ENCODE measurements at regions not wholly inside any gene's neighbourhood (a gene's known extent, or its start where the extent isn't known, plus 50 kb on each side); places are given as distances from the start of the nearest gene placed in this dataset.

DNA sequence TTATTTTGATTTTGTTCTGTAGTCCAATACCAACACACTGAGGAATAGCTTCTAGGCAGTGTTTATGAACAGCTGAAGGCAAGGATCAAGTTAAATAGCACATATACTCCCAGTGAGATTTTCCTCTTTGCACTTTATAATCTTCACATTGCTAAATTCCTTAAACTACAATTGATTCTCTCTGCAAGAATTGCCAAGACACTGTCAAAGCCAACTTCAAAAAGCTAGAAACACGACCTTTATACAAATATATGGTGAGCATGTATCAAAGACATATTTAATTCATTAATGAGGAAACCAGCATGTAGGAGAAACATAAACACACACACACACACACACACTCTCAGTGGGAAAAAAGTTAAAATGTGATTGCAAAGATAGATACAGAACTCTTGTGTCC, 86.4 kb upstream of the FAM9C start:
- TF ChIP-seq, protein P1, sequence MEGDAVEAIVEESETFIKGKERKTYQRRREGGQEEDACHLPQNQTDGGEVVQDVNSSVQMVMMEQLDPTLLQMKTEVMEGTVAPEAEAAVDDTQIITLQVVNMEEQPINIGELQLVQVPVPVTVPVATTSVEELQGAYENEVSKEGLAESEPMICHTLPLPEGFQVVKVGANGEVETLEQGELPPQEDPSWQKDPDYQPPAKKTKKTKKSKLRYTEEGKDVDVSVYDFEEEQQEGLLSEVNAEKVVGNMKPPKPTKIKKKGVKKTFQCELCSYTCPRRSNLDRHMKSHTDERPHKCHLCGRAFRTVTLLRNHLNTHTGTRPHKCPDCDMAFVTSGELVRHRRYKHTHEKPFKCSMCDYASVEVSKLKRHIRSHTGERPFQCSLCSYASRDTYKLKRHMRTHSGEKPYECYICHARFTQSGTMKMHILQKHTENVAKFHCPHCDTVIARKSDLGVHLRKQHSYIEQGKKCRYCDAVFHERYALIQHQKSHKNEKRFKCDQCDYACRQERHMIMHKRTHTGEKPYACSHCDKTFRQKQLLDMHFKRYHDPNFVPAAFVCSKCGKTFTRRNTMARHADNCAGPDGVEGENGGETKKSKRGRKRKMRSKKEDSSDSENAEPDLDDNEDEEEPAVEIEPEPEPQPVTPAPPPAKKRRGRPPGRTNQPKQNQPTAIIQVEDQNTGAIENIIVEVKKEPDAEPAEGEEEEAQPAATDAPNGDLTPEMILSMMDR (IDR thresholded peaks at IDR 0.05): no peak
- TF ChIP-seq POLR2A (IDR thresholded peaks at IDR 0.05): no peak
